ENCODE measurements at regions not wholly inside any gene's neighbourhood (a gene's known extent, or its start where the extent isn't known, plus 50 kb on each side); places are given as distances from the start of the nearest gene placed in this dataset.

DNA sequence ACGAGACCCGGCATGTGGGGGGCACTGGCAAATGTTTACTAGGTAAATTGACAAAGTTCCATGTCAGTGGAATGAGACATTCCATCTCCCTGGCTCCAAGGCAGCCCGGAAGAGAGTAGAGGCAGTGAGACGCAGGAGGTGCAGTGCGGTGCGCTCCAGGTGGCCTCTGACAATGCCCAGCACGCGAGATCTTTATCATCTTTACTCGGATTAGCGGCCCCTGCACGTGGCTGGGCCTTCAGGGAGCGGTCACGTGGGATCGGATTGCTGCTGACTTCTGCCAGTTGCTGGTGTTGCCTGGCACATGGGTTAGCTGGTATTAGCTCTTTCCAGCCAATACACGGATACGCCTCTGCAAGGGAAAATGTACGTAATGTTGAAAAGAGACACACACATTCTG is 151.2 kb upstream of the ALKAL2 start:
- no peak for TF ChIP-seq CTCF (IDR thresholded peaks at IDR 0.05)

GRCh38 chr2:437756-438393 is 150.0 kb upstream of the ALKAL2 start:
- no peak for TF ChIP-seq CTCF (IDR thresholded peaks at IDR 0.05)

DNA sequence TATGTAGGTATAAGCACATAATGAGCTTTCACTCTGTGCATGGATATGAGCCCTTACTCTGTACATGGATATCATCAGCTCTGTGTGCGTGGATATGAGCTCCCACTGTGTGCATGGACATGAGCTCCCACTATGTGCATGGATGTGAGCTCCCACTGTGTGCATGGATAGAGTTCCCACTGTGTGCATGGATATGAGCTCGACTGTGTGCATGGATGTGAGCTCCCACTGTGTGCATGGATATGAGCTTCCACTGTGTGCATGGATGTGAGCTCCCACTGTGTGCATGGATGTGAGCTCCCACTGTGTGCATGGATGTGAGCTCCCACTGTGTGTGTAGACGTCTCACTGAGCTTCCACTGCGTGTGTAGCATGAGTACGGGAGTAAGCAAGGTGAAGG is 149.3 kb upstream of the ALKAL2 start:
- TF ChIP-seq CTCF (IDR thresholded peaks at IDR 0.05): no peak

- no peak for TF ChIP-seq CTCF (IDR thresholded peaks at IDR 0.05)
Measured at GRCh38 chr2:436205-436604, 148.3 kb upstream of the ALKAL2 start.

GRCh38 chr2:434625-435024 is 146.7 kb upstream of the ALKAL2 start:
- TF ChIP-seq CTCF (IDR thresholded peaks at IDR 0.05): no peak

- no peak for TF ChIP-seq CTCF (IDR thresholded peaks at IDR 0.05)
Measured at GRCh38 chr2:433216-433615, 145.3 kb upstream of the ALKAL2 start.

- no peak for TF ChIP-seq CTCF (IDR thresholded peaks at IDR 0.05)
Measured at GRCh38 chr2:430291-431040, 142.6 kb upstream of the ALKAL2 start.

Measured in LNCAP (cell line).